Stimulated activated memory B cell treated with anti-CD40 and anti-IgM and Interleukin-4, amounts not matched to agents 10 μg/mL and 1 μg/mL and 100 μg/mL, for 72 hours (primary cell): ENCODE measurements at regions not wholly inside any gene's neighbourhood (a gene's known extent, or its start where the extent isn't known, plus 50 kb on each side); places are given as distances from the start of the nearest gene placed in this dataset.
"Not testable (repeated sequence)": the region's sequence is repeated elsewhere in the genome, so short reads cannot be mapped to it uniquely, and the experiment has no call there.

Experiments used
- ATAC-seq: fragments of 150-1000 bp; cut with Tn5 transposase; 2 replicates; pipeline ENCODE4 v1.10.0; 2021
- H3K27ac Mint-ChIP-seq: one replicate; pipeline ENCODE4 v1.8.0; 2022; ENCODE audit warnings: mild to moderate bottlenecking, mixed read lengths
- H3K27me3 Mint-ChIP-seq: one replicate; pipeline ENCODE4 v1.8.0; 2022; ENCODE audit warnings: mixed read lengths
- H3K36me3 Mint-ChIP-seq: one replicate; pipeline ENCODE4 v1.8.0; 2022; ENCODE audit warnings: mixed read lengths
- H3K4me1 Mint-ChIP-seq: one replicate; pipeline ENCODE4 v1.8.0; 2022; ENCODE audit warnings: mixed read lengths
- H3K4me3 Mint-ChIP-seq: one replicate; pipeline ENCODE4 v1.8.0; 2022; ENCODE audit warnings: mild to moderate bottlenecking, moderate library complexity, mixed read lengths
- H3K9me3 Mint-ChIP-seq: one replicate; pipeline ENCODE4 v1.8.0; 2022; ENCODE audit warnings: mixed read lengths

- no peaks in the 10 kb centered on the region for H3K9me3 Mint-ChIP-seq
- ATAC-seq: no peak
- peaks cover 36% of the 10 kb centered on the region for H3K36me3 Mint-ChIP-seq
- H3K27me3 Mint-ChIP-seq: no peaks in the 10 kb centered on the region
- peak overlapping the region; percentile 5 for H3K27ac Mint-ChIP-seq
- no peak overlapping the region for H3K4me3 Mint-ChIP-seq
- peaks cover 10% of the 10 kb centered on the region for H3K4me1 Mint-ChIP-seq
Measured at GRCh38 chr3:51588724-51589123, 50.2 kb downstream of the RAD54L2 start.

GRCh38 chr3:51591231-51591630, 52.7 kb downstream of the RAD54L2 start:
- Mint-ChIP-seq H3K4me1 (no peaks in the 10 kb centered on the region), H3K9me3 (no peaks in the 10 kb centered on the region), H3K27me3 (no peaks in the 10 kb centered on the region), H3K27ac (no peak overlapping the region), H3K4me3 (no peak overlapping the region), H3K36me3 (peaks cover 56% of the 10 kb centered on the region)
- ATAC-seq: no peak

- H3K27ac Mint-ChIP-seq: no peak overlapping the region
- no peak for ATAC-seq
- H3K36me3 Mint-ChIP-seq: peaks cover 60% of the 10 kb centered on the region
- H3K4me1 Mint-ChIP-seq: no peaks in the 10 kb centered on the region
- no peaks in the 10 kb centered on the region for H3K27me3 Mint-ChIP-seq
- H3K9me3 Mint-ChIP-seq: no peaks in the 10 kb centered on the region
- no peak overlapping the region for H3K4me3 Mint-ChIP-seq
Measured at GRCh38 chr3:51593697-51594096, 55.2 kb downstream of the RAD54L2 start.

DNA sequence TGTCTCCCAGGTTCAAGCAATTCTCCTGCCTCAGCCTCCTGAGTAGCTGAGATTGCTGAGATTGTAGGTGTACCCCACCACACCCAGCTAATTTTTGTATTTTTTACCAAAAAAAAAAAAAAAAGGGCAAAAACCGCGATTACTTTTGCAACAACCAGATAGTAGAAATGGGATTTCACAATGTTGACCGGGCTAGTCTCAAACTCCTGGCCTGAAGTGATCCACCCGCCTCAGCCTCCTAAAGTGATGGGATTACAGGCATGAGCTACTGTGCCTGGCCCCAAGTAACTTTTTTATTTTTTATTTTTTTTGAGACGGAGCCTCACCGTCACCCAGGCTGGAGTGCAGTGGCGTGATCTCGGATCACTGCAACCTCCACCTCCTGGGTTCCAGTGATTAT, 61.1 kb downstream of the RAD54L2 start:
- ATAC-seq, H3K9me3 Mint-ChIP-seq, H3K27ac Mint-ChIP-seq, H3K27me3 Mint-ChIP-seq, H3K4me1 Mint-ChIP-seq, H3K4me3 Mint-ChIP-seq: not testable (repeated sequence)
- peaks cover 36% of the 10 kb centered on the region for H3K36me3 Mint-ChIP-seq

DNA sequence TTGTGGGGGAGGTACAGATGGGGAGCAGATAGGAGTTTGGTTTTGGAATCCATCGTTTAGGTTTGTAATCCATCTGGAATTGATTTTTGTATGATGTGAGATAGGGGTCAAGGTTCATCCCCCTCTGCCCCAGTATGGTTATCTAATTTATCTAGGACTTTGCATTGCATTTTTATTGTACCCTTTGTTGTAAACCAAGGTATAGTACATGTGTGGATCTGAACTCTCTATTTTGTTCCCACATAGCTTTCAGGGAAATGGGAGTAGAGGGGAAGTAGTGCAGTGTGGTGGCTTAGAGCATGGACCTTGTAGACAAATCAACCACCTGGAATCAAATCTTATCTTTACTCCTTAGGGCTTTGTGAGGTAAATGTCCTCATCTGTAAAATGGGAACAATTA, 65.7 kb downstream of the RAD54L2 start:
- peaks cover 39% of the 10 kb centered on the region for H3K36me3 Mint-ChIP-seq
- no peaks in the 10 kb centered on the region for H3K27me3 Mint-ChIP-seq
- no peak for ATAC-seq
- H3K4me1 Mint-ChIP-seq: peaks cover 10% of the 10 kb centered on the region
- no peak overlapping the region for H3K4me3 Mint-ChIP-seq
- no peaks in the 10 kb centered on the region for H3K9me3 Mint-ChIP-seq
- no peak overlapping the region for H3K27ac Mint-ChIP-seq

GRCh38 chr3:51605938-51606337, 65.1 kb upstream of the TEX264 start:
- no peak for ATAC-seq
- no peak overlapping the region for H3K27ac Mint-ChIP-seq

DNA sequence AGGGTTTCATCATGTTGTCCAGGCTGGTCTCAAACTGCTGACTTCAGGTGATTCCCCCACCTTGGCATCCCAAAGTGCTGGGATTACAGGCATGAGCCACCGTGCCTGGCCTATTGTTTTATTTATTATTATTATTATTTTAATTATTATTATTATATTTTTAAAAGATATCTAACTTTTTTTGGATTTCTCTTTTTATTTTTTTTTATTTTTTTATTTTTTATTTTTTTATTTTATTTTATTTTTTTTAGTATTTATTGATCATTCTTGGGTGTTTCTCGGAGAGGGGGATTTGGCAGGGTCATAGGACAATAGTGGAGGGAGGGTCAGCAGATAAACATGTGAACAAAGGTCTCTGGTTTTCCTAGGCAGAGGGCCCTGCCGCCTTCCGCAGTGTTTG, 64.2 kb upstream of the TEX264 start:
- Mint-ChIP-seq H3K36me3 (peaks cover 42% of the 10 kb centered on the region), H3K4me1 (peaks cover 16% of the 10 kb centered on the region)
- not testable (repeated sequence) for H3K4me3 Mint-ChIP-seq, H3K27ac Mint-ChIP-seq, H3K27me3 Mint-ChIP-seq, ATAC-seq, H3K9me3 Mint-ChIP-seq

More at GRCh38 chr3:51605938-51606337, 65.1 kb upstream of the TEX264 start:
- Mint-ChIP-seq H3K27me3 (no peaks in the 10 kb centered on the region), H3K9me3 (no peaks in the 10 kb centered on the region), H3K4me1 (peaks cover 16% of the 10 kb centered on the region), H3K36me3 (peaks cover 42% of the 10 kb centered on the region), H3K4me3 (no peak overlapping the region)

- peaks cover 37% of the 10 kb centered on the region for H3K36me3 Mint-ChIP-seq
- H3K4me3 Mint-ChIP-seq, ATAC-seq, H3K27me3 Mint-ChIP-seq, H3K27ac Mint-ChIP-seq, H3K9me3 Mint-ChIP-seq: not testable (repeated sequence)
- peaks cover 16% of the 10 kb centered on the region for H3K4me1 Mint-ChIP-seq
Measured at GRCh38 chr3:51607591-51608325, 63.3 kb upstream of the TEX264 start.

GRCh38 chr3:51610708-51611107, 60.3 kb upstream of the TEX264 start:
- Mint-ChIP-seq H3K27ac (no peak overlapping the region), H3K4me1 (peaks cover 13% of the 10 kb centered on the region), H3K9me3 (no peaks in the 10 kb centered on the region), H3K36me3 (peaks cover 23% of the 10 kb centered on the region), H3K27me3 (no peaks in the 10 kb centered on the region), H3K4me3 (no peak overlapping the region)
- no peak for ATAC-seq

DNA sequence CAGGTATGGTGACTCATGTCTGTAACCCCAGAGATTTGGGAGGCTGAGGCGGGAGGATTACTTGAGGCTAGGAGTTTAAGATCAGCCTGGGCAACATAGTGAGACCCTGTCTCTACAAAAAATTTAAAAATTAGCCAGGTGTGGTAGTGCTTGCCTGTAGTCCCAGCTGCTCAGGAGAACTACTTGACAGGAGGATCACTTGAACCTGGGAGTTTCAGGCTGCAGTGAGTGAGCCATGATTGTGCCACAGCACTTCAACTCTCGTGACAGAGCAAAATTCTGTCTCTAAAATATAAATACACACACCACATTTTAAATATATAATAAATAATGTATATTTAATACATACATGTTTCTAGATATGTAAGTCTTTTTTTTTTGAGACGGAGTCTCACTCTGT, 53.5 kb upstream of the TEX264 start:
- ATAC-seq: no peak

DNA sequence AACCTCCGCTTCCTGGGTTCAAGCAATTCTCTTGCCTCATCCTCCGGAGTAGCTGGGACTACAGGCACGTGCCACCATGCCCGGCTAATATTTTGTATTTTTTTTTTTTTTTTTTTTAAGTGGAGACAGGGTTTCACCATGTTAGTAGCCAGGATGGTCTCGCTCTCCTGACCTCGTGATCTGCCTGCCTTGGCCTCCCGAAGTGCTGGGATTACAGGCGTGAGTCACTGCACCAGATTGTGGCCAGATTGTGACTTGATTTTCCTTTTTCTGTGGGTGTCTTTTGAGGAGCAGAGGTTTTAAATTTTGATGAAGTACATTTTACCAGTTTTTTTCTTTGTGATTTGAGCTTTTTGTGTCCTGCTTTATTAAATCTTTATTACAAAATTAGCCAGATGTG, 53.0 kb upstream of the TEX264 start:
- H3K36me3 Mint-ChIP-seq: peaks cover 11% of the 10 kb centered on the region
- H3K27me3 Mint-ChIP-seq, H3K9me3 Mint-ChIP-seq, H3K27ac Mint-ChIP-seq, ATAC-seq, H3K4me3 Mint-ChIP-seq: not testable (repeated sequence)
- peaks cover 26% of the 10 kb centered on the region for H3K4me1 Mint-ChIP-seq

More for the DNA sequence above, 53.5 kb upstream of the TEX264 start:
- Mint-ChIP-seq H3K4me3 (no peak overlapping the region), H3K9me3 (no peaks in the 10 kb centered on the region), H3K27me3 (no peaks in the 10 kb centered on the region), H3K36me3 (peaks cover 7% of the 10 kb centered on the region), H3K4me1 (peaks cover 26% of the 10 kb centered on the region), H3K27ac (no peak overlapping the region)

DNA sequence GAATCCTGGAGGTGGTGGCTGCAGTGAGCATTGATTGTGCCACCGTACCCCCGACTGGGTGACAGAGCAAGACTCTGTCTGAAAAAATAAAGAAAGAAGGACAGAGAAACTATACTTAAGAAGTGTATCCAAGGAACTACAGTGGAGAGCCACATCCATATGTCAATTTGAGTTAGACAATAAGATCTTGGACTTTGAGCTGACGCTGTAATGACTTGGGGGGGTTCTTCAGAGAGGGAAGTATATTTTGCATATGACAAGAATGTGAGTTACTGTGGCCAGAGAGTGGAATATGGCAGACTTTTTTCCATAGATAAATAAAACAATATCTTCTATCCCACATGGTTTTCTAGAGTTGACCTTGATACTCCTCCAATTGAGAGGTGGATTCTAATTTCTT, 52.6 kb upstream of the TEX264 start:
- peaks cover 13% of the 10 kb centered on the region for H3K36me3 Mint-ChIP-seq
- H3K9me3 Mint-ChIP-seq: no peaks in the 10 kb centered on the region
- ATAC-seq: no peak
- H3K27ac Mint-ChIP-seq: no peak overlapping the region
- no peaks in the 10 kb centered on the region for H3K27me3 Mint-ChIP-seq
- peaks cover 26% of the 10 kb centered on the region for H3K4me1 Mint-ChIP-seq
- no peak overlapping the region for H3K4me3 Mint-ChIP-seq

GRCh38 chr3:51619983-51620382, 51.1 kb upstream of the TEX264 start:
- H3K9me3 Mint-ChIP-seq: no peaks in the 10 kb centered on the region
- no peak overlapping the region for H3K4me3 Mint-ChIP-seq
- H3K27ac Mint-ChIP-seq: no peak overlapping the region
- H3K36me3 Mint-ChIP-seq: peaks cover 13% of the 10 kb centered on the region
- no peak for ATAC-seq
- no peaks in the 10 kb centered on the region for H3K27me3 Mint-ChIP-seq
- H3K4me1 Mint-ChIP-seq: peaks cover 26% of the 10 kb centered on the region

GRCh38 chr3:51620543-51620942, 50.5 kb upstream of the TEX264 start:
- Mint-ChIP-seq H3K9me3 (no peaks in the 10 kb centered on the region), H3K36me3 (peaks cover 13% of the 10 kb centered on the region), H3K27ac (no peak overlapping the region), H3K4me1 (peaks cover 26% of the 10 kb centered on the region), H3K4me3 (no peak overlapping the region), H3K27me3 (no peaks in the 10 kb centered on the region)
- ATAC-seq: no peak

- ATAC-seq: no peak
- no peak overlapping the region for H3K4me3 Mint-ChIP-seq
- no peaks in the 10 kb centered on the region for H3K27me3 Mint-ChIP-seq
- H3K36me3 Mint-ChIP-seq: peaks cover 13% of the 10 kb centered on the region
- no peak overlapping the region for H3K27ac Mint-ChIP-seq
- no peaks in the 10 kb centered on the region for H3K9me3 Mint-ChIP-seq
- H3K4me1 Mint-ChIP-seq: peaks cover 26% of the 10 kb centered on the region
Measured at GRCh38 chr3:51621091-51621892, 49.8 kb upstream of the TEX264 start.
